Endothelial cell of umbilical vein (primary cell): ENCODE measurements at regions not wholly inside any gene's neighbourhood (a gene's known extent, or its start where the extent isn't known, plus 50 kb on each side); places are given as distances from the start of the nearest gene placed in this dataset.

ENCODE experiments used
- CTCF ChIP-seq, 2 donors: IDR thresholded peaks; 1 replicate in 1 of 2; 2 replicates in 1 of 2; pipeline ENCODE4 v1.5.1; 2011; ENCODE audit warnings: low read length in 2 of 2, mild to moderate bottlenecking in 2 of 2, moderate library complexity in 2 of 2, control low read depth in 1 of 2, inconsistent platforms in 1 of 2, low read depth in 1 of 2; ENCODE audit not compliant: insufficient read depth in 1 of 2; ENCODE audit errors: extremely low read depth in 1 of 2
- EZH2 ChIP-seq: IDR thresholded peaks from 2 replicates; pipeline ENCODE4 v1.6.1; 2012; ENCODE audit warnings: borderline replicate concordance, low read depth, mild to moderate bottlenecking, moderate library complexity, low read length, inconsistent platforms; ENCODE audit not compliant: severe bottlenecking
- FOS ChIP-seq: IDR thresholded peaks from 2 replicates; pipeline ENCODE4 v1.6.1; 2011; ENCODE audit warnings: mild to moderate bottlenecking, low read length, moderate library complexity, borderline replicate concordance; ENCODE audit not compliant: insufficient read depth
- JUN ChIP-seq: IDR thresholded peaks from 2 replicates; pipeline ENCODE4 v1.6.1; 2011; ENCODE audit warnings: borderline replicate concordance, low read depth; ENCODE audit not compliant: insufficient read length, insufficient read depth
- POLR2A ChIP-seq: IDR thresholded peaks from 2 replicates; pipeline ENCODE4 v1.6.1; 2012; ENCODE audit warnings: low read depth, mild to moderate bottlenecking, control low read depth, low read length

DNA sequence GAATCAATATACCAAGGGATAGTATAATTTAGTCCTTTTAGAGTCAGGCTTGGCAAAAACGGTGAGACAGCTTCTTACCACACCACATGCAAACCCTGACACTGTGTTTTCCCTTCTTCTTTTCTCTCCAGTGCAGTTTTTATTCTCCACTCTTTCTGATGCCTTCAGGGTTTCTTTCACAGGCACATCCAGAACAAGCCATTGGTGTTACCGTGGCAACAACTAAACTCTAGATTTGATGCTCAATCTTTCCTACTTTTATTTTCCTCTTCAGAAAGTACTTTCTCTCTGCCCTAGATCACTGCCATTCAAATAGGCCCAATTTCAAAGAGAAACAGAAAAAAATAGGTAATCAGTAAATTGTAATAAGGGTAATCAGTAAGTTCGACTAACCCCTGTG, 469.8 kb upstream of the POT1 start:
- no peak for TF ChIP-seq CTCF (IDR thresholded peaks at IDR 0.05; ENCODE audit: extremely low read depth in 1 of 2, insufficient read depth in 1 of 2, low read depth in 1 of 2, low read length in 2 of 2)
- TF ChIP-seq EZH2, result no peak
- TF ChIP-seq POLR2A, result no peak
- TF ChIP-seq JUN, result no peak
- no peak for TF ChIP-seq FOS
